ENCODE measurements at regions not wholly inside any gene's neighbourhood (a gene's known extent, or its start where the extent isn't known, plus 50 kb on each side); places are given as distances from the start of the nearest gene placed in this dataset.
"Not testable (repeated sequence)": the region's sequence is repeated elsewhere in the genome, so short reads cannot be mapped to it uniquely, and the experiment has no call there.

DNA sequence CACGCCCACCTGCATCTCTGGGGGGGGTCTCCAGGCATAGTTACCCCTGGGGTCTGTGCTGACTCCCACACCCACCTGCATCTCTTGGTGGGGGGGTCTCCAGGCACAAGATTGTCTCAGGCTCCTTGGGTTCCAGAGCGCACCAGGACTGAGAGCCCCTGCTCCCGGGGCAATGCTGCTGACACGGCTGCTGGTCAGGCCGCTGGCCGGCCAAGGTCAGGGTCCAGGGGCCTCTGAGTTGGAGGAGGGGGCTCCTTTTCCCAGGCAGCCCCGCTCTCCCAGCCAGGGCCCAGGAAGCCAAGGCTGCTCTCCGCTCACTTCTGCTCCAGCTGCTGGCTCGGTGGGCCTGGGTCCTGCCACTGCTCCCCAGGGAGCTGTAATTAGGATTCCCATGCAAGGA is 77.3 kb upstream of the SFSWAP start:
- H3K27ac ChIP-seq (replicated peaks); H3K27me3 ChIP-seq (ENCODE audit: insufficient read depth, poor library complexity, severe bottlenecking); DNase-seq (ENCODE audit: low read depth in 1 of 2, low spot score in 1 of 2); H3K4me3 ChIP-seq (replicated peaks; ENCODE audit: insufficient read depth, low read length): not testable (repeated sequence)

DNA sequence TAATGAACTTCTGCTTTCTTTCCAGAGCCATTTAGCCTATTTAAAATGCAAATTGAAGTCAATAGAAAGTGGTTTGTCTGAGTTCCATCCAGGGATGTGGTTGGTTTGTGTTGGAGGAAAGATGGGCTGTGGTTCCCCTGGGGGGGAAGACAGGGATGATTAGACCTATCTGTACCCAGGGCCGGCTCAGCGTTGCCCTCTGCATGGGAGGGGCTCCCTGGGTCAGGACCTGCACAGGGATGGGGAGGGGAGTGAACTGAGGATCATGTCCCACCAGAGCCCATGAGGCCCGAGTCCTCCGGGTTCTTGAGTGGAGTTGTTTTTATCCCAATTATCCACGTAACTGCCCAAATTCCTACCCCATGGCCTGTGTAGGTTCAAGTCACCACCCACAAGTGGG is 76.9 kb upstream of the SFSWAP start:
- Histone ChIP-seq H3K4me3 (replicated peaks; ENCODE audit: insufficient read depth, low read length) (no peak overlapping the region), H3K27ac (replicated peaks) (no peak overlapping the region), H3K27me3 (ENCODE audit: insufficient read depth, poor library complexity, severe bottlenecking) (no peaks in the 10 kb centered on the region)
- TF ChIP-seq, protein P1, sequence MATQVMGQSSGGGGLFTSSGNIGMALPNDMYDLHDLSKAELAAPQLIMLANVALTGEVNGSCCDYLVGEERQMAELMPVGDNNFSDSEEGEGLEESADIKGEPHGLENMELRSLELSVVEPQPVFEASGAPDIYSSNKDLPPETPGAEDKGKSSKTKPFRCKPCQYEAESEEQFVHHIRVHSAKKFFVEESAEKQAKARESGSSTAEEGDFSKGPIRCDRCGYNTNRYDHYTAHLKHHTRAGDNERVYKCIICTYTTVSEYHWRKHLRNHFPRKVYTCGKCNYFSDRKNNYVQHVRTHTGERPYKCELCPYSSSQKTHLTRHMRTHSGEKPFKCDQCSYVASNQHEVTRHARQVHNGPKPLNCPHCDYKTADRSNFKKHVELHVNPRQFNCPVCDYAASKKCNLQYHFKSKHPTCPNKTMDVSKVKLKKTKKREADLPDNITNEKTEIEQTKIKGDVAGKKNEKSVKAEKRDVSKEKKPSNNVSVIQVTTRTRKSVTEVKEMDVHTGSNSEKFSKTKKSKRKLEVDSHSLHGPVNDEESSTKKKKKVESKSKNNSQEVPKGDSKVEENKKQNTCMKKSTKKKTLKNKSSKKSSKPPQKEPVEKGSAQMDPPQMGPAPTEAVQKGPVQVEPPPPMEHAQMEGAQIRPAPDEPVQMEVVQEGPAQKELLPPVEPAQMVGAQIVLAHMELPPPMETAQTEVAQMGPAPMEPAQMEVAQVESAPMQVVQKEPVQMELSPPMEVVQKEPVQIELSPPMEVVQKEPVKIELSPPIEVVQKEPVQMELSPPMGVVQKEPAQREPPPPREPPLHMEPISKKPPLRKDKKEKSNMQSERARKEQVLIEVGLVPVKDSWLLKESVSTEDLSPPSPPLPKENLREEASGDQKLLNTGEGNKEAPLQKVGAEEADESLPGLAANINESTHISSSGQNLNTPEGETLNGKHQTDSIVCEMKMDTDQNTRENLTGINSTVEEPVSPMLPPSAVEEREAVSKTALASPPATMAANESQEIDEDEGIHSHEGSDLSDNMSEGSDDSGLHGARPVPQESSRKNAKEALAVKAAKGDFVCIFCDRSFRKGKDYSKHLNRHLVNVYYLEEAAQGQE (IDR thresholded peaks at IDR 0.05; ENCODE audit: insufficient replicate concordance, low read depth) = no peak
- DNase-seq (ENCODE audit: low read depth in 1 of 2, low spot score in 1 of 2) = no peak

DNA sequence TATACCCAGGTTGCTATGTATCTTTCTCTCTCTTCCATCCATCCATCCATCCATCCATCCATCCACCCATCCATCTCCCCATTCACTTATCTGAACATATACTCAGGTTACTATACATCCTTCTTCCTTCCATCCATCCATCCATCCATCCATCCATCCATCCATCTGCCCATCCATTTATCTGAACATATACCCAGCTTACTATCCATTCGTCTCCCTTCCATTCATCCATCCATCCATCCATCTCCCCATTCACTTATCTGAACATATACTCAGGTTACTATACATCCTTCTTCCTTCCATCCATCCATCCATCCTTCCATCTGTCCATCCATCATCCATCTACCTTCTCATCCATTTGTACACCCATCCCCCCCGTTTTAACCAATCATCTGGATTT is 75.9 kb upstream of the SFSWAP start:
- not testable (repeated sequence) for DNase-seq (ENCODE audit: low read depth in 1 of 2, low spot score in 1 of 2); H3K27ac ChIP-seq (replicated peaks); H3K27me3 ChIP-seq (ENCODE audit: insufficient read depth, poor library complexity, severe bottlenecking); H3K4me3 ChIP-seq (replicated peaks; ENCODE audit: insufficient read depth, low read length)

DNA sequence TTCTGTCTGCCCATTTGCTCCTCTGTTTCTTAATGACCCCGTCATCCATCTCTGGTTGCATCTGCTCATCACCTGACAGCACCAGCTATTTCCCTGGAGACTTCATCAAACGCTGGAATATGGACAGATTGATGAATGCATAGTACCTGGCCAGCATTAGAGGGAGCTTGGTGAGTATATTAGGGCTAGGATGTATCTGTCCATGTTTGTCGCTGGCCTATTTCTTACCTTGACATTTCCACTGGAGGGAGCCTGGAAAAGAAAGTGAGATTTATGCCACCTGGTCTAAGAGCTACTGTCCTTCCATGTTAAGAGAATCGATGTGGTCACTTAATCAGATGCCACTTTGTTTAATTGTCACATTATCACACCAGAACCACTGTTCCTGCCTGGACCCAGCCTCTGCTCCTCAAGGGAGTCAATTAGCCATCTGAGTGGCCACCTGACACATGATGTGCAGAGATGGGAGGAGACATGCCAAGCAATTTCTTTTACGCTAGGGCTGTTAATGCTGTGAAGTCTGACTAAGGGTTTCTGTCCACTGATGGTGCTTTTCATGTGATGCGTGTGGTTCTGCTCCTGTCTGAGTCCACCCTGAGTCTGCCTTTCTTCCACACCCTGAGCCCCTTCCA is 75.3 kb upstream of the SFSWAP start:
- TF ChIP-seq, protein P1 (IDR thresholded peaks at IDR 0.05; ENCODE audit: insufficient replicate concordance, low read depth) = no peak
- TF ChIP-seq, protein P2, sequence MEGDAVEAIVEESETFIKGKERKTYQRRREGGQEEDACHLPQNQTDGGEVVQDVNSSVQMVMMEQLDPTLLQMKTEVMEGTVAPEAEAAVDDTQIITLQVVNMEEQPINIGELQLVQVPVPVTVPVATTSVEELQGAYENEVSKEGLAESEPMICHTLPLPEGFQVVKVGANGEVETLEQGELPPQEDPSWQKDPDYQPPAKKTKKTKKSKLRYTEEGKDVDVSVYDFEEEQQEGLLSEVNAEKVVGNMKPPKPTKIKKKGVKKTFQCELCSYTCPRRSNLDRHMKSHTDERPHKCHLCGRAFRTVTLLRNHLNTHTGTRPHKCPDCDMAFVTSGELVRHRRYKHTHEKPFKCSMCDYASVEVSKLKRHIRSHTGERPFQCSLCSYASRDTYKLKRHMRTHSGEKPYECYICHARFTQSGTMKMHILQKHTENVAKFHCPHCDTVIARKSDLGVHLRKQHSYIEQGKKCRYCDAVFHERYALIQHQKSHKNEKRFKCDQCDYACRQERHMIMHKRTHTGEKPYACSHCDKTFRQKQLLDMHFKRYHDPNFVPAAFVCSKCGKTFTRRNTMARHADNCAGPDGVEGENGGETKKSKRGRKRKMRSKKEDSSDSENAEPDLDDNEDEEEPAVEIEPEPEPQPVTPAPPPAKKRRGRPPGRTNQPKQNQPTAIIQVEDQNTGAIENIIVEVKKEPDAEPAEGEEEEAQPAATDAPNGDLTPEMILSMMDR (IDR thresholded peaks at IDR 0.05; ENCODE audit: insufficient read depth, low read length) = no peak
- TF ChIP-seq GABPA (IDR thresholded peaks at IDR 0.05; ENCODE audit: low read depth) (no peak), POLR2AphosphoS5 (IDR thresholded peaks at IDR 0.05; ENCODE audit: low read depth) (no peak), SPI1 (IDR thresholded peaks at IDR 0.05; ENCODE audit: borderline replicate concordance, low read depth) (no peak)
- no peak overlapping the region for H3K4me3 ChIP-seq (replicated peaks; ENCODE audit: insufficient read depth, low read length)
- no peak overlapping the region for H3K27ac ChIP-seq (replicated peaks)
- no peak for DNase-seq (ENCODE audit: low read depth in 1 of 2, low spot score in 1 of 2)
- no peaks in the 10 kb centered on the region for H3K27me3 ChIP-seq (ENCODE audit: insufficient read depth, poor library complexity, severe bottlenecking)

DNA sequence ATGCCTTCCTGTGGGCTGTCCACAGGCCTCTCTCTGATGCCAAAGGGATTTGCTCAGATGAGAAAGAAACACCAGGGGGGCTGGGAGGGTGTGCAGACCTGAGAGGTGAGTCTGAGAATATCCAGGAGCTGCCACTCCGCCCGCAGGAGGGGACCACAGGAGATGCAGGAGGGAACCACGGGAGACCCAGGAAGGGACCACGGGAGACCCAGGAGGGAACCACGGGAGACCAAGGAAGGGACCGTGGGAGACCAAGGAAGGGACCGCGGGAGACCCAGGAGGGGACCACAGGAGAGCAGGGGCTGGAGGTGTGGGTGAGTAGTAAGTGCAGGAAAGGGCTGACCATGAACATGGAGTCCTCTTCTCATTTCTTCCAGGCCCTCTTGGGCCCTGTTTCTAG is 74.6 kb upstream of the SFSWAP start:
- no peak overlapping the region for H3K4me3 ChIP-seq (replicated peaks; ENCODE audit: insufficient read depth, low read length)
- no peak for DNase-seq (ENCODE audit: low read depth in 1 of 2, low spot score in 1 of 2)
- H3K27me3 ChIP-seq (ENCODE audit: insufficient read depth, poor library complexity, severe bottlenecking) = no peaks in the 10 kb centered on the region
- no peak for TF ChIP-seq GABPA (IDR thresholded peaks at IDR 0.05; ENCODE audit: low read depth)
- no peak for TF ChIP-seq POLR2AphosphoS5 (IDR thresholded peaks at IDR 0.05; ENCODE audit: low read depth)
- TF ChIP-seq, protein P1 (IDR thresholded peaks at IDR 0.05; ENCODE audit: insufficient replicate concordance, low read depth) = no peak
- TF ChIP-seq, protein P2 (IDR thresholded peaks at IDR 0.05; ENCODE audit: insufficient read depth, low read length) = no peak
- no peak for TF ChIP-seq SPI1 (IDR thresholded peaks at IDR 0.05; ENCODE audit: borderline replicate concordance, low read depth)
- no peak overlapping the region for H3K27ac ChIP-seq (replicated peaks)
